OCI-LY7 (cell line): ENCODE measurements at regions not wholly inside any gene's neighbourhood (a gene's known extent, or its start where the extent isn't known, plus 50 kb on each side); places are given as distances from the start of the nearest gene placed in this dataset.

ENCODE experiments used
- BruUV-seq: library from RNA; stranded (reverse); fragments of 400-500 nt; replicated peaks from 2 replicates; lab custom pipeline; 2021; lab: Mats Ljungman, UMichigan
- CTCF ChIA-PET: fragments of 300-600 bp; sonication (Branson Sonifier 250); formaldehyde crosslinking; loops from one replicate; lab custom pipeline; 2022; ENCODE audit warnings: antibody characterized with exemption; ENCODE audit not compliant: unreplicated experiment; lab: Charles Lee
- POLR2A ChIA-PET: fragments of 300-600 bp; sonication (Branson Sonifier 250); formaldehyde crosslinking; loops from one replicate; lab custom pipeline; 2022; ENCODE audit warnings: antibody characterized with exemption; lab: Charles Lee
- DNase-seq: peaks from one replicate; pipeline ENCODE4 v3.0.0-alpha.2; 2015; ENCODE audit warnings: low spot score
- H2AFZ ChIP-seq: fragments of 200-600 bp; sonication (generic), shearing (Covaris generic); 2 replicates; pipeline ENCODE4 v1.6.1; 2014; ENCODE audit warnings: mild to moderate bottlenecking, antibody characterized with exemption, low read length, moderate library complexity
- H3K27ac ChIP-seq: fragments of 200-600 bp; sonication (generic); 2 replicates; pipeline ENCODE4 v1.5.1; 2014; ENCODE audit warnings: mixed run types, low read depth, mild to moderate bottlenecking, moderate library complexity, low read length, inconsistent platforms; ENCODE audit not compliant: poor library complexity, severe bottlenecking
- H3K36me3 ChIP-seq: fragments of 200-600 bp; sonication (generic); 2 replicates; pipeline ENCODE4 v1.6.1; 2014; ENCODE audit warnings: mild to moderate bottlenecking, antibody characterized with exemption, low read length, moderate library complexity, mixed read lengths; ENCODE audit not compliant: insufficient read depth
- H3K4me1 ChIP-seq: fragments of 200-600 bp; sonication (generic); 2 replicates; pipeline ENCODE4 v1.5.1; 2014; ENCODE audit warnings: mild to moderate bottlenecking, low read length; ENCODE audit not compliant: insufficient read depth, poor library complexity, severe bottlenecking
- H3K4me2 ChIP-seq: fragments of 200-600 bp; sonication (generic); 2 replicates; pipeline ENCODE4 v1.6.1; 2014; ENCODE audit warnings: mild to moderate bottlenecking, low read length
- H3K4me3 ChIP-seq: fragments of 200-600 bp; sonication (generic); 2 replicates; pipeline ENCODE4 v1.5.1; 2014; ENCODE audit warnings: mild to moderate bottlenecking, low read depth, low read length; ENCODE audit not compliant: poor library complexity, severe bottlenecking
- H3K79me2 ChIP-seq: fragments of 200-600 bp; sonication (generic); 2 replicates; pipeline ENCODE4 v1.6.1; 2016; ENCODE audit warnings: low read depth, mild to moderate bottlenecking, low read length, moderate library complexity, mixed read lengths; ENCODE audit not compliant: insufficient read depth
- H3K9me2 ChIP-seq: fragments of 200-600 bp; sonication (generic); 2 replicates; pipeline ENCODE4 v1.6.1; 2016; ENCODE audit warnings: mild to moderate bottlenecking, low read length, mixed read lengths; ENCODE audit not compliant: insufficient read depth
- H3K9me3 ChIP-seq: fragments of 200-600 bp; sonication (generic); 2 replicates; pipeline ENCODE4 v1.6.1; 2014; ENCODE audit warnings: mild to moderate bottlenecking, mixed run types, low read length, mixed read lengths
- H4K20me1 ChIP-seq: fragments of 200-600 bp; sonication (generic); 2 replicates; pipeline ENCODE4 v1.6.1; 2014; ENCODE audit warnings: mild to moderate bottlenecking, antibody characterized with exemption, low read length, moderate library complexity, mixed read lengths; ENCODE audit not compliant: insufficient read depth
- EZH2phosphoT487 ChIP-seq: fragments of 200-600 bp; sonication (generic); IDR thresholded peaks from 2 replicates; pipeline ENCODE4 v1.6.1; 2018; ENCODE audit warnings: low read depth, borderline replicate concordance, mild to moderate bottlenecking, mixed run types, antibody characterized with exemption, low read length, moderate library complexity, mixed read lengths
- intact Hi-C: fragments of 100-400 bp; cut with micrococcal nuclease; formaldehyde crosslinking; loops from one replicate; pipeline ENCODE4 v1.10.0; 2022; ENCODE audit not compliant: unreplicated experiment
- TF ChIP-seq, protein P1 (sequence below): fragments of 200-600 bp; sonication (generic); conservative IDR thresholded peaks from 2 replicates; pipeline ENCODE4 v1.5.1; 2014; ENCODE audit warnings: mild to moderate bottlenecking, antibody characterized with exemption, low read length, moderate library complexity, mixed read lengths

DNA sequence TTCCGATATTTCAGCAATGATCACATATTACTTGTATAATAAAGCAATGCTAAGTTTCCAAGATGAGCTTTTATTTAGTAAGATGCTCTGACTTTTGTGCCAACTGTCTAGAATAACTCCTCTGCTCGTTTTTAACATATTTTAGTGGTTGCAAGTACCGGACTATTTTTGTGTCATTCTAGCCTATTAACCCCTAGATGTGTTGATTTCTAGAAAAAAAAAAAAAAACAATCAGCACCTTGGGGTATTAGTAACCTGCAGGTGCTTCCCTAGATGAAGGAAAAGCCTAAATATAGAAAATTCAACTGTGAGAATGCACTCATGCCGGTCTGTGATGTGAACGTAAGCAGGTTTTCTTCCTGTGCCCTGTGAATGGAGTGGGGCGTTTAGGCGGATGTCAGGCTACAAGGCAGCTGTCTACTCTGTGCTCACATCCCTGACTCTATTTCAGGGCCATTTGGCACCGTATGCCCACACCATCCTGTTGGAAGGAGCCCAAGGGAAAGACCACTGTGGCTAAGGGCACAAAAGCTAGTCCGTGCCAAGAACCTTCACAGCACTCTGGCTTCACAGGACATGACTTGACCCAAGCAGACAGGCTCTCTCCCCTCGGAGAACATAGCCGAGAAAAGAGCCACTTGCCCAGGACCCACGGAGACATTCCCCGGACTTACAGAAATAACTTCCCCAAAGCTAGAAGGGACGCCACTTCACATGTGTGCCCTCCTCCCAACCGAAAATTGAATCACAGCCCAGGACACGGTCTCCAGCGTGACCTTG, 60.9 kb upstream of the AGAP1 start:
- Histone ChIP-seq H3K4me2 (no peak overlapping the region), H3K79me2 (no peaks in the 10 kb centered on the region), H4K20me1 (no peaks in the 10 kb centered on the region), H3K4me3 (no peak overlapping the region), H3K4me1 (no peaks in the 10 kb centered on the region), H2AFZ (no peak overlapping the region), H3K36me3 (no peaks in the 10 kb centered on the region), H3K9me3 (no peaks in the 10 kb centered on the region), H3K9me2 (no peaks in the 10 kb centered on the region), H3K27ac (no peak overlapping the region)
- TF ChIP-seq EZH2phosphoT487 = no peak
- TF ChIP-seq, protein P1, sequence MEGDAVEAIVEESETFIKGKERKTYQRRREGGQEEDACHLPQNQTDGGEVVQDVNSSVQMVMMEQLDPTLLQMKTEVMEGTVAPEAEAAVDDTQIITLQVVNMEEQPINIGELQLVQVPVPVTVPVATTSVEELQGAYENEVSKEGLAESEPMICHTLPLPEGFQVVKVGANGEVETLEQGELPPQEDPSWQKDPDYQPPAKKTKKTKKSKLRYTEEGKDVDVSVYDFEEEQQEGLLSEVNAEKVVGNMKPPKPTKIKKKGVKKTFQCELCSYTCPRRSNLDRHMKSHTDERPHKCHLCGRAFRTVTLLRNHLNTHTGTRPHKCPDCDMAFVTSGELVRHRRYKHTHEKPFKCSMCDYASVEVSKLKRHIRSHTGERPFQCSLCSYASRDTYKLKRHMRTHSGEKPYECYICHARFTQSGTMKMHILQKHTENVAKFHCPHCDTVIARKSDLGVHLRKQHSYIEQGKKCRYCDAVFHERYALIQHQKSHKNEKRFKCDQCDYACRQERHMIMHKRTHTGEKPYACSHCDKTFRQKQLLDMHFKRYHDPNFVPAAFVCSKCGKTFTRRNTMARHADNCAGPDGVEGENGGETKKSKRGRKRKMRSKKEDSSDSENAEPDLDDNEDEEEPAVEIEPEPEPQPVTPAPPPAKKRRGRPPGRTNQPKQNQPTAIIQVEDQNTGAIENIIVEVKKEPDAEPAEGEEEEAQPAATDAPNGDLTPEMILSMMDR = no peak
- BruUV-seq = no TSS peak
- POLR2A ChIA-PET = interaction anchor here (0.7 kb wide), 2 partner anchors 8 to 305 kb away, joined by 3 to 4 read pairs; no protein-coding TSS in a partner anchor
- CTCF ChIA-PET = no interaction called here
- no peak for DNase-seq
- intact Hi-C loops = no loop called here

DNA sequence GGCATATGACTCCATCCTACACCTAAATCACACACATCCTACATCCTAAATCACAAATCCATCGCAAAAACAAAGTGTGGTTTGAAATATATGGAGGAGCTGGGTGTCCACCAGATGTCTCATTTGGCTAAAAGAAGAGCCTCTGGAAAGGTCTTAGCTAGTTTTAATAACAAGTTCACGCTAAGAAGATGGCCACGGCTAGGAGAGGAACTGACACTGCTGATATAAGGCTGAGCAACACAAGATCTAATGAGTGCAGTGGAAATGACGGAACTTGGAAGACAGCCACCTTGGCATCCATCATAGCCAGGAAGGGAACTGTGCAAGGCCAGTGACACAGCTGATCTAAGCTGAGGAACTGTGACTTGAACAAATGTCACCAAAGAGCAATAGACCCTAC, 60.0 kb upstream of the AGAP1 start:
- Histone ChIP-seq H3K9me2 (no peaks in the 10 kb centered on the region), H3K4me3 (no peak overlapping the region), H4K20me1 (no peaks in the 10 kb centered on the region), H3K27ac (no peak overlapping the region), H2AFZ (no peak overlapping the region), H3K4me2 (no peak overlapping the region), H3K4me1 (no peaks in the 10 kb centered on the region), H3K9me3 (no peaks in the 10 kb centered on the region), H3K36me3 (no peaks in the 10 kb centered on the region), H3K79me2 (no peaks in the 10 kb centered on the region)
- ChIA-PET CTCF (no interaction called here), POLR2A (interaction anchor here (0.6 kb wide), 1 partner anchor 16 kb away, joined by 3 read pairs; no protein-coding TSS in a partner anchor)
- DNase-seq = no peak
- no TSS peak for BruUV-seq
- TF ChIP-seq EZH2phosphoT487 = no peak
- TF ChIP-seq, protein P1 = no peak
- intact Hi-C loops = no loop called here
